GM12864 (cell line): ENCODE measurements at regions not wholly inside any gene's neighbourhood (a gene's known extent, or its start where the extent isn't known, plus 50 kb on each side); places are given as distances from the start of the nearest gene placed in this dataset.
"Not testable (repeated sequence)": the region's sequence is repeated elsewhere in the genome, so short reads cannot be mapped to it uniquely, and the experiment has no call there.

Experiments used
- DNase-seq: peaks from one replicate; pipeline ENCODE4 v3.0.0-alpha.2; 2011; ENCODE audit warnings: low read depth
- H3K4me3 ChIP-seq: 2 replicates; pipeline ENCODE4 v1.5.1; 2011; ENCODE audit warnings: mild to moderate bottlenecking, low read depth, low read length, control low read depth
- CTCF ChIP-seq: IDR thresholded peaks from 2 replicates; pipeline ENCODE4 v1.5.1; 2011; ENCODE audit warnings: low read depth, mild to moderate bottlenecking, moderate library complexity, low read length, control low read depth, inconsistent platforms; ENCODE audit errors: missing control alignments

DNA sequence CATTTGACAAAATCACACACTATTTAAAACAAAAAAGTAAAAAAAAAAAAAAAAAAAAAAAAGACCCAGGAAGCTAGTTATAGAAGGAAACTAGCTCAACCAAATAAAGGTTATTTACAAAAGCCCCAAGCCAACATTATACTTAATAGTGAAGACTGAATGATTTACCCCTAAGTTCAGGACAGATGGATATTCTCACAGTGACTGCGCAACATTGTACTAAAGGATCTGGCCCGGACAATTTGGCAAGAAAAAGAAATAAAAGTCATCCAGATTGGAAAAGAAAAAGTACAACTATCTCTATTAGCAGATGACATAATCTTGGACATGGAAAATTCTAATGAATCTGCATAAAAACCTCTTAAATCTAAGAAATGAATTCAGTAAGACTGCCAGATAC is 936.0 kb upstream of the ADAMTS5 start:
- DNase-seq, H3K4me3 ChIP-seq: not testable (repeated sequence)

DNA sequence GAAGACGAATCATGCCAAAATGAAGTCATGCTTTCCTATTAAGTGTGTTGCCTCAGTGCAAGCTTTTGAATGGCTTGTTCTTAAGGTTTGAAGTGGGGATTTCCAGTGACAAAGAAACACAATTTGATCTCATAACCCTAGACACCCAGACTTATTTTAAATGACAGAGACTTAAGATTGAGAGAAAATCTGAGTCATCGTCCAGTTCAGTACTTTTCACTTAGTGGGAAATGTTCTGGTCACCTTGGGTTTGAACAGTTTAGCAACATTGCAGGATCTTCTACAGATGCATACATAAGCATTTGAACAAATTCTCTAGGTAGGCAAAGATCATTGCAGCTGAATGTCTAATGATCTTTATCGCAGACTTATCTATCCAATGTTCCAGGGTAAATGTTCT is 926.7 kb upstream of the ADAMTS5 start:
- DNase-seq, H3K4me3 ChIP-seq: not testable (repeated sequence)

DNA sequence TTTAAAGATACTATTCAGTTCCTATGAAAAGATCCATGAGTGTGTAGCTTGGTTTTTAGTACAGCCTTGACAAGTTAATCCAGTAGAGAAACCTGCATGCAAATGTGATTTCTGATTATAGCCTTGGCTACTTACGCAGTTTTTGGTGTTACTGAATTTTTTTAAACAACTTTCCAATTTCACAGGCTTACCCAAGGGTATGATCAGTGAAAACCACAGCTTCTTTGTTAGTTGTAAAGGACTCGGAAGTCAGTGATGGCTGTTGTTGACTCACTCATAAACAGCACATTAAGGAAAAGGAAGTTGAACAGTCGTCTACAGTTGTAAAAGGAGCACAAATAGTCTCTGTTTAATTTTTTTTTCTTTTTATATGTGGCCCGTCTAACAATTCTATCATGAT is 924.6 kb upstream of the ADAMTS5 start:
- H3K4me3 ChIP-seq, DNase-seq: not testable (repeated sequence)

GRCh38 chr21:27887808-27888455 is 921.0 kb upstream of the ADAMTS5 start:
- not testable (repeated sequence) for DNase-seq, H3K4me3 ChIP-seq

DNA sequence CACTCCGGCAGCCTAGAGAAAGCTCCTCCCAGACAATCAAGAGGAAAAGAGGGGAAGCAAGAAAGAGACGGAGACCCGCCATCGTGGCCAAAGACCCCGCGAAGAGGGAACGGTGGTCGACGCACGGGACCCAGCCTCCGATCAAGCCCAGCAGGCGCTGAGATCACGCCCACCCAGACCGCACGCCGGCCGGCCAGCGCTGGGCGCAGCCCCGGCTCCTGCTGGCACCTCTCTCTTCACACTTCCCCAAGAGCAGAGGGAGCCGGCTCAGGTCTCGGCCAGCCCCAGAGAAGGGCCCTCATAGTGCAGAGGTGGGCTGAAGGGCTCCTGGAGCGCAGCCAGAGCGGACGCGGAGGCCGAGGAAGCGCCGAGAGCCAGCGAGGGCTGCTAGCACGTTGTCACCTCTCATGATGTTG is 918.4 kb upstream of the ADAMTS5 start:
- no peak overlapping the region for H3K4me3 ChIP-seq
- no peak for TF ChIP-seq CTCF
- DNase-seq, result no peak

- DNase-seq, H3K4me3 ChIP-seq: not testable (repeated sequence)
Measured at GRCh38 chr21:27881331-27881730, 914.4 kb upstream of the ADAMTS5 start.

DNA sequence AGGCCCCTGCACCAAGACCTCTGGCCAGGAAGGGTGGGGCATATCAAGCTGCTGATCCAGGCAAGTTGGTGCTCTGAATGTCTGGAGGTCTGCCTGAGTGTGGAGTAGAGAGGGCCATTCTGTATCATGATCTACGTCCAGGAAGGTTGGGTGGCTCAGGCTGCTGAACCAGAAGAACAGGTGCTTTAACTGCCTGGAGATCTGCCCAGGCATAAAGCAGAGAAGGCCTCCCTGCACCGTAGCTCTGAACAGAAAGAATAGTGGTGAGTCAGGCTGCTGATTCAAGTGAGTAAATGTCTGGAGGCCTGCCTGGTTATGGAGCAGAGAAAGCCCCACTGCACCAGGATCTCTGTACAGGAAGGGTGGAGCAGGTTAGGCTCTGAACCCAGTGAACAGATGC is 905.5 kb upstream of the ADAMTS5 start:
- H3K4me3 ChIP-seq, DNase-seq: not testable (repeated sequence)

DNA sequence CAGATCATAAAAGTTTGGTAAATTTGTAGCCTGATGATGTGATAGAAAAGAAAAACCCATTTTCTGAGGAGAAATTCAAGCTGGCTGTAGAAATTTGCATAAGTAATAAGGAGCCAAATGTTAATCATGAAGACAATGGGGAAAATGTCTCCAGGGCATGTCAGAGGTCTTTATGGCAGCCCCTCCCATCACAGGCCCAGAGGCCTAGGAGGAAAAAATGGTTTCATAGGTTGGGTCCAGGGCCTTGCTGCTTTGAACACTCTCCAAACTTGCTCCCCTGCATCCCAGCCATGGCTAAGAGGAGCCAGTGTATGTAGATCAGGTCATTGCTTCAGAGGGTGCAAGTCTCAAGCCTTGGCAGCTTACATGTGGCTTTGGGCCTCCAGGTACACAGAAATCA is 903.9 kb upstream of the ADAMTS5 start:
- H3K4me3 ChIP-seq, DNase-seq: not testable (repeated sequence)

GRCh38 chr21:27860314-27860955 is 893.5 kb upstream of the ADAMTS5 start:
- DNase-seq, H3K4me3 ChIP-seq: not testable (repeated sequence)

- not testable (repeated sequence) for DNase-seq, H3K4me3 ChIP-seq
Measured at GRCh38 chr21:27858053-27858825, 891.4 kb upstream of the ADAMTS5 start.

GRCh38 chr21:27856988-27857387 is 890.1 kb upstream of the ADAMTS5 start:
- H3K4me3 ChIP-seq, DNase-seq: not testable (repeated sequence)

- TF ChIP-seq CTCF, result no peak
- DNase-seq, result no peak
- no peak overlapping the region for H3K4me3 ChIP-seq
Measured at GRCh38 chr21:27841084-27841672, 874.3 kb upstream of the ADAMTS5 start.
